ENCODE measurements at regions not wholly inside any gene's neighbourhood (a gene's known extent, or its start where the extent isn't known, plus 50 kb on each side); places are given as distances from the start of the nearest gene placed in this dataset.

DNA sequence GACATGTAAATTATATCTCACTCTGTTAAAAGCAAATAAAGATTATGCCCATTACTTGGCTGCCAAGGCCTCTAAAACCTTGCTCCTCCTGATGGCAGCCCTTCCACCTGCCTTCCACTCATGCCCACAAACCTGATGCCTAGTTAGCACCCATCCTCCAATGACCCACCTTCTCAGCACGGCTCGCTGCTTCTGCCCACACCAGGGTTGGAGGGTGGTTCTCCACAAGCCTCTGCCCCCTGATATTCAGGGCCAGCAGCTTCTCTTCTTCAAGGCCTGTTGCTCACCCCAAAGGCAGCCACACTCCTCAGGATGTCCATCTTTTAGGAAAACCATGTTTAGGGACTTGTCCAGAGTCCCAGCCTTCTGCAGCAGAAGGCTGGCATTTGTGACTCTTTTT lies 263.4 kb upstream of the TLE3 start:
- Histone ChIP-seq H3K27ac (ENCODE audit: insufficient read depth, low read length) (no peak overlapping the region), H4K20me1 (ENCODE audit: control insufficient read depth, extremely low read depth, insufficient read depth, low read length) (no peaks in the 10 kb centered on the region), H3K4me2 (ENCODE audit: extremely low read depth, insufficient read depth, low read length) (no peak overlapping the region), H2AFZ (ENCODE audit: low read length) (no peak overlapping the region), H3K9me3 (ENCODE audit: control insufficient read depth, insufficient read depth, low read depth, low read length) (no peaks in the 10 kb centered on the region), H3K4me3 (replicated peaks in 1 of 4; ENCODE audit: control extremely low read depth in 1 of 4, insufficient read depth in 1 of 4, low read depth in 3 of 4, low read length in 4 of 4) (no peak overlapping the region), H3K79me2 (ENCODE audit: control insufficient read depth, insufficient read depth, low read length) (no peaks in the 10 kb centered on the region), H3K36me3 (ENCODE audit: control insufficient read depth, insufficient read depth, low read length) (no peaks in the 10 kb centered on the region), H3K27me3 (ENCODE audit: control insufficient read depth, insufficient read depth, low read length) (no peaks in the 10 kb centered on the region), H3K9ac (ENCODE audit: insufficient read depth, low read length) (no peak overlapping the region), H3K4me1 (ENCODE audit: control insufficient read depth, extremely low read depth, insufficient read depth, low read length) (no peaks in the 10 kb centered on the region)
- TF ChIP-seq CTCF (conservative IDR thresholded peaks at IDR 0.05 in 1 of 2, IDR thresholded peaks at IDR 0.05 in 1 of 2; ENCODE audit: low read depth in 1 of 2, low read length in 2 of 2): no peak
- TF ChIP-seq EZH2 (IDR thresholded peaks at IDR 0.05; ENCODE audit: low read length, missing control alignments): no peak
- no peak for DNase-seq (ENCODE audit: low read depth in 2 of 2)

GRCh38 chr15:70358871-70359647 lies 261.3 kb upstream of the TLE3 start:
- no peak overlapping the region for H3K27ac ChIP-seq (ENCODE audit: insufficient read depth, low read length)

More at GRCh38 chr15:70358871-70359647, 261.3 kb upstream of the TLE3 start:
- no peak overlapping the region for H3K9ac ChIP-seq (ENCODE audit: insufficient read depth, low read length)
- H3K36me3 ChIP-seq (ENCODE audit: control insufficient read depth, insufficient read depth, low read length): no peaks in the 10 kb centered on the region
- TF ChIP-seq EZH2 (IDR thresholded peaks at IDR 0.05; ENCODE audit: low read length, missing control alignments) (no peak), CTCF (conservative IDR thresholded peaks at IDR 0.05 in 1 of 2, IDR thresholded peaks at IDR 0.05 in 1 of 2; ENCODE audit: low read depth in 1 of 2, low read length in 2 of 2) (no peak)
- no peaks in the 10 kb centered on the region for H3K27me3 ChIP-seq (ENCODE audit: control insufficient read depth, insufficient read depth, low read length)
- no peak overlapping the region for H3K4me3 ChIP-seq (replicated peaks in 1 of 4; ENCODE audit: control extremely low read depth in 1 of 4, insufficient read depth in 1 of 4, low read depth in 3 of 4, low read length in 4 of 4)
- DNase-seq (ENCODE audit: low read depth in 2 of 2): no peak
- H3K9me3 ChIP-seq (ENCODE audit: control insufficient read depth, insufficient read depth, low read depth, low read length): no peaks in the 10 kb centered on the region
- H4K20me1 ChIP-seq (ENCODE audit: control insufficient read depth, extremely low read depth, insufficient read depth, low read length): no peaks in the 10 kb centered on the region
- no peak overlapping the region for H3K4me2 ChIP-seq (ENCODE audit: extremely low read depth, insufficient read depth, low read length)
- H3K79me2 ChIP-seq (ENCODE audit: control insufficient read depth, insufficient read depth, low read length): no peaks in the 10 kb centered on the region
- H3K4me1 ChIP-seq (ENCODE audit: control insufficient read depth, extremely low read depth, insufficient read depth, low read length): no peaks in the 10 kb centered on the region
- no peak overlapping the region for H2AFZ ChIP-seq (ENCODE audit: low read length)
